ENCODE measurements at regions not wholly inside any gene's neighbourhood (a gene's known extent, or its start where the extent isn't known, plus 50 kb on each side); places are given as distances from the start of the nearest gene placed in this dataset.

GRCh38 chr6:100276311-100277057 is 188.2 kb downstream of the SIM1 start:
- H3K27ac ChIP-seq (replicated peaks), result no peak overlapping the region
- DNase-seq (ENCODE audit: low read depth in 1 of 2, low spot score in 1 of 2), result no peak
- no peak for TF ChIP-seq GABPA (IDR thresholded peaks at IDR 0.05; ENCODE audit: low read depth)
- no peak for TF ChIP-seq CTCF (IDR thresholded peaks at IDR 0.05; ENCODE audit: insufficient read depth, low read length)
- no peak for TF ChIP-seq POLR2AphosphoS5 (IDR thresholded peaks at IDR 0.05; ENCODE audit: low read depth)
- H3K4me3 ChIP-seq (replicated peaks; ENCODE audit: insufficient read depth, low read length), result no peak overlapping the region
- no peaks in the 10 kb centered on the region for H3K27me3 ChIP-seq (ENCODE audit: insufficient read depth, poor library complexity, severe bottlenecking)

- no peaks in the 10 kb centered on the region for H3K27me3 ChIP-seq (ENCODE audit: insufficient read depth, poor library complexity, severe bottlenecking)
- no peak for TF ChIP-seq SPI1 (IDR thresholded peaks at IDR 0.05; ENCODE audit: borderline replicate concordance, low read depth)
- TF ChIP-seq CTCF (IDR thresholded peaks at IDR 0.05; ENCODE audit: insufficient read depth, low read length), result no peak
- TF ChIP-seq POLR2AphosphoS5 (IDR thresholded peaks at IDR 0.05; ENCODE audit: low read depth), result no peak
- no peak for TF ChIP-seq GABPA (IDR thresholded peaks at IDR 0.05; ENCODE audit: low read depth)
- no peak for TF ChIP-seq REST (IDR thresholded peaks at IDR 0.05; ENCODE audit: insufficient replicate concordance, low read depth)
- H3K4me3 ChIP-seq (replicated peaks; ENCODE audit: insufficient read depth, low read length), result no peak overlapping the region
- no peak for DNase-seq (ENCODE audit: low read depth in 1 of 2, low spot score in 1 of 2)
- H3K27ac ChIP-seq (replicated peaks), result no peak overlapping the region
Measured at GRCh38 chr6:100274147-100274546, 190.6 kb downstream of the SIM1 start.

GRCh38 chr6:100271625-100272024 is 193.1 kb downstream of the SIM1 start:
- no peak overlapping the region for H3K4me3 ChIP-seq (replicated peaks; ENCODE audit: insufficient read depth, low read length)
- no peak for DNase-seq (ENCODE audit: low read depth in 1 of 2, low spot score in 1 of 2)
- no peaks in the 10 kb centered on the region for H3K27me3 ChIP-seq (ENCODE audit: insufficient read depth, poor library complexity, severe bottlenecking)
- H3K27ac ChIP-seq (replicated peaks), result no peak overlapping the region
- TF ChIP-seq SPI1 (IDR thresholded peaks at IDR 0.05; ENCODE audit: borderline replicate concordance, low read depth) (no peak), REST (IDR thresholded peaks at IDR 0.05; ENCODE audit: insufficient replicate concordance, low read depth) (no peak), GABPA (IDR thresholded peaks at IDR 0.05; ENCODE audit: low read depth) (no peak), POLR2AphosphoS5 (IDR thresholded peaks at IDR 0.05; ENCODE audit: low read depth) (no peak), CTCF (IDR thresholded peaks at IDR 0.05; ENCODE audit: insufficient read depth, low read length) (no peak)

- no peak for DNase-seq (ENCODE audit: low read depth in 1 of 2, low spot score in 1 of 2)
- Histone ChIP-seq H3K27ac (replicated peaks) (no peak overlapping the region), H3K27me3 (ENCODE audit: insufficient read depth, poor library complexity, severe bottlenecking) (no peaks in the 10 kb centered on the region), H3K4me3 (replicated peaks; ENCODE audit: insufficient read depth, low read length) (no peak overlapping the region)
- TF ChIP-seq REST (IDR thresholded peaks at IDR 0.05; ENCODE audit: insufficient replicate concordance, low read depth) (no peak), CTCF (IDR thresholded peaks at IDR 0.05; ENCODE audit: insufficient read depth, low read length) (no peak), POLR2AphosphoS5 (IDR thresholded peaks at IDR 0.05; ENCODE audit: low read depth) (no peak), SPI1 (IDR thresholded peaks at IDR 0.05; ENCODE audit: borderline replicate concordance, low read depth) (no peak), GABPA (IDR thresholded peaks at IDR 0.05; ENCODE audit: low read depth) (no peak)
Measured at GRCh38 chr6:100271202-100271601, 193.5 kb downstream of the SIM1 start.

All from HL-60 (cell line).